OCI-LY3 (cell line): ENCODE measurements at regions not wholly inside any gene's neighbourhood (a gene's known extent, or its start where the extent isn't known, plus 50 kb on each side); places are given as distances from the start of the nearest gene placed in this dataset.

Experiments
- EZH2phosphoT487 ChIP-seq: fragments of 200-600 bp; shearing (Covaris generic); IDR thresholded peaks from 2 replicates; pipeline ENCODE4 v1.6.1; 2018; ENCODE audit warnings: antibody characterized with exemption, mixed run types, low read depth
- TF ChIP-seq, protein P1 (sequence below): fragments of 200-600, 300-600 bp; sonication (generic); IDR thresholded peaks from 2 replicates; pipeline ENCODE4 v1.5.1; 2014; ENCODE audit warnings: antibody characterized with exemption, low read length, low read depth

DNA sequence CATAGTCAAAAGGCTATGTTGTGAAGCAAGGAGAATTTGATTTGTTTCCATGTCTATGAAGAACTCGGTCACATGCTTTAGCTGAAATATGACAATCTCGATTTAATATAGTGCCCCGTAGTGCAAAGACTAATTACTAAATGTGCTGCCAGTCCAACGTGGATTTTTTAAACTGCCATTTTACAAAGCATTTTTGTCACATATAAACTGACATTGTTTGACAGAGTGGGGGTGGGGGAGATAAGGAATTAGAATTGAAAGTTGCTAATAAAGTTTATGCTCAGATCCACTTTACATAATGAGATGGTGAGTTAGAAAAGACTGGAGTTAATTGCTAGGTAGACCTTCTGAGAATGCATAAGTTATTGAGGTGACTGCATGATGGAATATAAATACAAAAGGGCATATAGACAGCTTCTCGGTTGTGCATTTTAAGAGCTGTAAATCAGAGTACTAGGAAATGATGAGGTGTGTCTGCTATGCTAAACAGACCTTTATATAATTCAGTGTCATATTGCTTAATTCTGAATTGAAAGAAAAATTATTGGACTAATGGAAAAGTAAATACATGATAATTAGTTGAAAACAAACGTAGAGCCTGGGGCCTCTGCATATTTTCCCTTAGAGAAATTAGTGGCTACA lies 158.9 kb upstream of the MTNR1B start:
- TF ChIP-seq, protein P1, sequence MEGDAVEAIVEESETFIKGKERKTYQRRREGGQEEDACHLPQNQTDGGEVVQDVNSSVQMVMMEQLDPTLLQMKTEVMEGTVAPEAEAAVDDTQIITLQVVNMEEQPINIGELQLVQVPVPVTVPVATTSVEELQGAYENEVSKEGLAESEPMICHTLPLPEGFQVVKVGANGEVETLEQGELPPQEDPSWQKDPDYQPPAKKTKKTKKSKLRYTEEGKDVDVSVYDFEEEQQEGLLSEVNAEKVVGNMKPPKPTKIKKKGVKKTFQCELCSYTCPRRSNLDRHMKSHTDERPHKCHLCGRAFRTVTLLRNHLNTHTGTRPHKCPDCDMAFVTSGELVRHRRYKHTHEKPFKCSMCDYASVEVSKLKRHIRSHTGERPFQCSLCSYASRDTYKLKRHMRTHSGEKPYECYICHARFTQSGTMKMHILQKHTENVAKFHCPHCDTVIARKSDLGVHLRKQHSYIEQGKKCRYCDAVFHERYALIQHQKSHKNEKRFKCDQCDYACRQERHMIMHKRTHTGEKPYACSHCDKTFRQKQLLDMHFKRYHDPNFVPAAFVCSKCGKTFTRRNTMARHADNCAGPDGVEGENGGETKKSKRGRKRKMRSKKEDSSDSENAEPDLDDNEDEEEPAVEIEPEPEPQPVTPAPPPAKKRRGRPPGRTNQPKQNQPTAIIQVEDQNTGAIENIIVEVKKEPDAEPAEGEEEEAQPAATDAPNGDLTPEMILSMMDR, result no peak
- no peak for TF ChIP-seq EZH2phosphoT487
